H1 (cell line): ENCODE measurements at regions not wholly inside any gene's neighbourhood (a gene's known extent, or its start where the extent isn't known, plus 50 kb on each side); places are given as distances from the start of the nearest gene placed in this dataset.
A peak's percentile ranks its signal among the peaks of the same experiment; 100 is the strongest.

Source experiments
- CTCF ChIA-PET: fragments of 300-600 bp; sonication (Branson Sonifier 250); formaldehyde crosslinking; loops from one replicate; lab custom pipeline; 2021; ENCODE audit not compliant: partially characterized antibody; lab: Charles Lee
- POLR2A ChIA-PET: fragments of 300-600 bp; sonication (Branson Sonifier 250); formaldehyde crosslinking; loops from one replicate; lab custom pipeline; 2021; ENCODE audit warnings: inconsistent platforms; ENCODE audit not compliant: partially characterized antibody; lab: Charles Lee
- DNase-seq, 2 experiments: peaks; one replicate each; pipeline versions ENCODE4 v3.0.0 to v3.0.0-alpha.2; 2010 to 2022; ENCODE audit warnings: low spot score in 2 of 2, low read depth in 1 of 2, mixed read lengths in 1 of 2
- FAIRE-seq: peaks from 2 replicates; lab custom pipeline; 2011; peaks lifted over from hg19 to GRCh38; lab: Jason Lieb, UNC
- H2AFZ ChIP-seq: 2 replicates; pipeline ENCODE4 v1.8.1; 2012; ENCODE audit warnings: low read length, inconsistent platforms
- H2AK5ac ChIP-seq: 2 replicates; pipeline ENCODE4 v1.6.1; 2013; ENCODE audit warnings: low read depth, low read length
- H2BK120ac ChIP-seq: replicated peaks from 2 replicates; pipeline ENCODE3; 2013; ENCODE audit warnings: low read depth, low read length, inconsistent platforms
- H2BK12ac ChIP-seq: 2 replicates; pipeline ENCODE4 v1.6.1; 2013; ENCODE audit warnings: low read depth, low read length
- H2BK15ac ChIP-seq: 2 replicates; pipeline ENCODE4 v1.6.1; 2013; ENCODE audit warnings: low read length
- H2BK20ac ChIP-seq: 2 replicates; pipeline ENCODE4 v1.6.1; 2013; ENCODE audit warnings: low read length
- H2BK5ac ChIP-seq: 2 replicates; pipeline ENCODE4 v1.6.1; 2013; ENCODE audit warnings: low read depth, low read length
- H3K14ac ChIP-seq: 2 replicates; pipeline ENCODE4 v1.6.1; 2013; ENCODE audit warnings: inconsistent platforms; ENCODE audit not compliant: insufficient read length
- H3K18ac ChIP-seq: 2 replicates; pipeline ENCODE4 v1.6.1; 2013; ENCODE audit warnings: low read length; ENCODE audit errors: extremely low read depth
- H3K23ac ChIP-seq: 2 replicates; pipeline ENCODE4 v1.6.1; 2013; ENCODE audit warnings: inconsistent platforms; ENCODE audit not compliant: insufficient read length
- H3K23me2 ChIP-seq: 2 replicates; pipeline ENCODE4 v1.6.1; 2013; ENCODE audit warnings: low read depth, low read length
- H3K27ac ChIP-seq: 2 replicates; pipeline ENCODE4 v1.6.1; 2011; ENCODE audit warnings: low read depth, low read length, inconsistent platforms
- H3K27me3 ChIP-seq, 4 experiments: replicated peaks in 1 of 4; 1 replicate in 1 of 4; 2 replicates in 3 of 4; pipeline versions ENCODE4 v1.6.1 to v1.8.1; 2011 to 2013; ENCODE audit warnings: low read length in 3 of 4, mild to moderate bottlenecking in 3 of 4, inconsistent platforms in 2 of 4, mixed read lengths in 2 of 4, moderate library complexity in 1 of 4; ENCODE audit not compliant: control insufficient read depth in 3 of 4, insufficient read depth in 3 of 4; ENCODE audit errors: extremely low read depth in 1 of 4
- H3K36me3 ChIP-seq, 4 experiments: 2 replicates each; pipeline versions ENCODE4 v1.6.1 to v1.8.1; 2011 to 2013; ENCODE audit warnings: mild to moderate bottlenecking in 4 of 4, low read length in 3 of 4, moderate library complexity in 2 of 4, control low read depth in 1 of 4, inconsistent platforms in 1 of 4; ENCODE audit not compliant: insufficient read depth in 4 of 4, control insufficient read depth in 2 of 4
- H3K4ac ChIP-seq: replicated peaks from 2 replicates; pipeline ENCODE3; 2013; ENCODE audit warnings: low read length, low read depth, mixed read lengths, inconsistent platforms; ENCODE audit not compliant: insufficient read length
- H3K4me1 ChIP-seq, 4 experiments: replicated peaks in 1 of 4; 1 replicate in 1 of 4; 2 replicates in 3 of 4; pipeline versions ENCODE4 v1.6.1 to v1.8.1; 2011 to 2013; ENCODE audit warnings: low read length in 3 of 4, inconsistent platforms in 2 of 4, mixed read lengths in 1 of 4; ENCODE audit not compliant: insufficient read depth in 4 of 4, control insufficient read depth in 3 of 4
- H3K4me2 ChIP-seq, 2 experiments: 2 replicates each; pipeline versions ENCODE4 v1.6.1 to v1.8.1; 2011 to 2013; ENCODE audit warnings: low read depth in 2 of 2, low read length in 2 of 2, control low read depth in 1 of 2, inconsistent platforms in 1 of 2, mild to moderate bottlenecking in 1 of 2; ENCODE audit not compliant: insufficient read depth in 1 of 2
- H3K4me3 ChIP-seq, 4 experiments: fragments of 200-600, 300-600 bp in 1 of 4; sonication (generic), shearing (Covaris generic), sonication (Bioruptor Twin) in 1 of 4; 2 replicates each; pipeline versions ENCODE4 v1.5.1 to v1.8.1; 2011 to 2016; ENCODE audit warnings: low read length in 4 of 4, low read depth in 3 of 4, control low read depth in 2 of 4, inconsistent platforms in 2 of 4, mild to moderate bottlenecking in 2 of 4, mixed read lengths in 1 of 4, moderate library complexity in 1 of 4; ENCODE audit not compliant: insufficient read depth in 2 of 4; ENCODE audit errors: extremely low read depth in 1 of 4
- H3K56ac ChIP-seq: replicated peaks from 2 replicates; pipeline ENCODE3; 2013; ENCODE audit warnings: low read depth, mild to moderate bottlenecking, mixed read lengths, low read length, inconsistent platforms; ENCODE audit not compliant: insufficient read length
- H3K79me1 ChIP-seq: 2 replicates; pipeline ENCODE4 v1.6.1; 2013; ENCODE audit warnings: low read depth, low read length, control low read depth
- H3K79me2 ChIP-seq, 2 experiments: 2 replicates each; pipeline versions ENCODE4 v1.6.1 to v1.8.1; 2012 to 2013; ENCODE audit warnings: low read length in 2 of 2, mild to moderate bottlenecking in 2 of 2, inconsistent platforms in 1 of 2; ENCODE audit not compliant: insufficient read depth in 2 of 2, control insufficient read depth in 1 of 2
- H3K9ac ChIP-seq, 4 experiments: replicated peaks in 1 of 4; 1 replicate in 1 of 4; 2 replicates in 3 of 4; pipeline versions ENCODE4 v1.6.1 to v1.8.1; 2011 to 2013; ENCODE audit warnings: low read depth in 3 of 4, low read length in 3 of 4, control low read depth in 2 of 4, mild to moderate bottlenecking in 2 of 4, moderate library complexity in 2 of 4, inconsistent platforms in 1 of 4; ENCODE audit errors: extremely low read depth in 1 of 4
- H3K9me3 ChIP-seq, 2 experiments: 2 replicates each; pipeline versions ENCODE4 v1.6.1 to v1.8.1; 2012 to 2013; ENCODE audit warnings: mild to moderate bottlenecking in 2 of 2, moderate library complexity in 2 of 2, control low read depth in 1 of 2, inconsistent platforms in 1 of 2, low read depth in 1 of 2, low read length in 1 of 2, mixed read lengths in 1 of 2; ENCODE audit not compliant: insufficient read depth in 2 of 2
- H4K20me1 ChIP-seq, 2 experiments: replicated peaks in 1 of 2; 2 replicates each; pipeline versions ENCODE3 to v1.8.1; 2011 to 2013; ENCODE audit warnings: inconsistent platforms in 2 of 2, low read length in 2 of 2, mild to moderate bottlenecking in 1 of 2; ENCODE audit not compliant: insufficient read depth in 2 of 2, control insufficient read depth in 1 of 2
- H4K5ac ChIP-seq: 2 replicates; pipeline ENCODE4 v1.6.1; 2013; ENCODE audit warnings: low read length, low read depth, mixed read lengths, inconsistent platforms; ENCODE audit not compliant: insufficient read length
- H4K8ac ChIP-seq: 2 replicates; pipeline ENCODE4 v1.8.0; 2013; ENCODE audit warnings: mild to moderate bottlenecking, moderate library complexity, low read length, inconsistent platforms; ENCODE audit not compliant: insufficient read depth; ENCODE audit errors: extremely low read depth
- H4K91ac ChIP-seq: replicated peaks from 2 replicates; pipeline ENCODE3; 2013; ENCODE audit warnings: low read length, mixed read lengths, inconsistent platforms; ENCODE audit not compliant: insufficient read length
- FOSL1 ChIP-seq: IDR thresholded peaks from 2 replicates; pipeline ENCODE4 v1.6.1; 2011; ENCODE audit warnings: mild to moderate bottlenecking, low read depth, low read length, moderate library complexity; ENCODE audit not compliant: insufficient read depth
- GABPA ChIP-seq: IDR thresholded peaks from 2 replicates; pipeline ENCODE4 v1.6.1; 2011; ENCODE audit warnings: mild to moderate bottlenecking, low read length, moderate library complexity, borderline replicate concordance; ENCODE audit not compliant: insufficient read depth
- WGBS, 2 experiments: shearing (Covaris generic) in 1 of 2; methylation state at CpG; one replicate each; pipeline versions ENCODE4 v1.1.6 to v1.1.7; 2013 to 2015; ENCODE audit warnings: low lambda C conversion rate in 2 of 2, mixed read lengths in 2 of 2, inconsistent platforms in 1 of 2, low coverage in 1 of 2, missing lambda C conversion rate in 1 of 2; ENCODE audit not compliant: insufficient replicate concordance in 2 of 2, insufficient coverage in 1 of 2, insufficient read length in 1 of 2; ENCODE audit errors: extremely low coverage in 1 of 2, missing lambda C conversion rate in 1 of 2; 5-methylcytosine and 5-hydroxymethylcytosine counted together

- no peak overlapping the region for H3K18ac ChIP-seq
- H3K9ac ChIP-seq, result no peak overlapping the region
- 86% methylated on average over 12 of the region's 14 CpGs; no CpG with 5 or more reads in 1 of the 2 experiments for WGBS, 2 experiments
Observed at GRCh38 chr22:48641906-48642475, 1185.7 kb downstream of the BRD1 start.

More at GRCh38 chr22:48641906-48642475, 1185.7 kb downstream of the BRD1 start:
- no peak overlapping the region for H3K27ac ChIP-seq
- H2AK5ac ChIP-seq, result 0 out of 2 replicates have a peak overlapping the region, but pooled peaks have one; percentile 86
- H2AFZ ChIP-seq, result no peak overlapping the region
- no peak overlapping the region for H3K4me3 ChIP-seq
- H2BK20ac ChIP-seq, result no peak overlapping the region
- no peak overlapping the region for H4K5ac ChIP-seq
- H3K4me2 ChIP-seq, result no peak overlapping the region
- POLR2A ChIA-PET, result no interaction called here
- H3K56ac ChIP-seq, result no peak overlapping the region
- H4K8ac ChIP-seq, result 0 out of 2 replicates have a peak overlapping the region, but pooled peaks have one; percentile 16
- no peak overlapping the region for H3K4ac ChIP-seq
- no peak for TF ChIP-seq GABPA
- TF ChIP-seq FOSL1, result no peak
- H3K23ac ChIP-seq, result no peak overlapping the region
- no peaks in the 10 kb centered on the region; a peak in 4 of 7 replicates for H3K4me1 ChIP-seq
- H2BK120ac ChIP-seq, result no peak overlapping the region
- H2BK5ac ChIP-seq, result no peak overlapping the region; the same call in 1 of the 2 replicates
- CTCF ChIA-PET, result interaction anchor here (1.2 kb wide), 1 partner anchor 77 kb away, joined by 3 read pairs; no protein-coding TSS in a partner anchor
- H4K20me1 ChIP-seq, result peaks cover 2 to 22% of the 10 kb centered on the region in 2 experiments
- H3K79me1 ChIP-seq, result peaks cover 5% of the 10 kb centered on the region
- no peak overlapping the region; the same call in 1 of the 2 replicates for H2BK12ac ChIP-seq
- H3K36me3 ChIP-seq, result no peaks in the 10 kb centered on the region
- H3K27me3 ChIP-seq, result no peaks in the 10 kb centered on the region
- no peak overlapping the region for H2BK15ac ChIP-seq
- H3K14ac ChIP-seq, result no peak overlapping the region
- H3K9me3 ChIP-seq, result no peaks in the 10 kb centered on the region
- 0 out of 2 replicates have a peak, but pooled peaks cover 2% of the 10 kb centered on the region for H3K23me2 ChIP-seq
- no peak for FAIRE-seq
- peaks cover 0 to 2% of the 10 kb centered on the region in 2 experiments; a peak in 1 of 4 replicates for H3K79me2 ChIP-seq
- no peak for DNase-seq
- H4K91ac ChIP-seq, result no peak overlapping the region
